Parathyroid adenoma (tissue), 2 donors: ENCODE measurements at regions not wholly inside any gene's neighbourhood (a gene's known extent, or its start where the extent isn't known, plus 50 kb on each side); places are given as distances from the start of the nearest gene placed in this dataset.

Experiments used
- H2AFZ ChIP-seq: fragments of 300-600 bp; sonication (generic); one replicate; pipeline ENCODE4 v1.7.0; 2017; ENCODE audit warnings: antibody characterized with exemption, mild to moderate bottlenecking
- H3K27ac ChIP-seq: fragments of 300-600 bp; sonication (generic); one replicate; pipeline ENCODE4 v1.7.0; 2017
- H3K27me3 ChIP-seq: fragments of 300-600 bp; sonication (generic); one replicate; pipeline ENCODE4 v1.7.0; 2017; ENCODE audit warnings: low read length; ENCODE audit not compliant: control insufficient read depth, insufficient read depth
- H3K36me3 ChIP-seq: fragments of 300-600 bp; sonication (generic); one replicate; pipeline ENCODE4 v1.7.0; 2017; ENCODE audit warnings: low read length; ENCODE audit not compliant: control insufficient read depth, insufficient read depth
- H3K4me1 ChIP-seq: fragments of 300-600 bp; sonication (generic); one replicate; pipeline ENCODE4 v1.7.0; 2017; ENCODE audit warnings: control low read depth
- H3K4me2 ChIP-seq: fragments of 300-600 bp; sonication (generic); one replicate; pipeline ENCODE4 v1.7.0; 2017; ENCODE audit warnings: low read length
- H3K4me3 ChIP-seq: fragments of 300-600 bp; sonication (generic); one replicate; pipeline ENCODE4 v1.7.0; 2017; ENCODE audit warnings: low read depth, low read length
- H3K79me2 ChIP-seq: fragments of 300-600 bp; sonication (generic); one replicate; pipeline ENCODE4 v1.7.0; 2017; ENCODE audit warnings: control low read depth
- H3K9ac ChIP-seq: fragments of 300-600 bp; sonication (generic); one replicate; pipeline ENCODE4 v1.7.0; 2017; ENCODE audit warnings: mild to moderate bottlenecking
- H3K9me3 ChIP-seq: fragments of 300-600 bp; sonication (generic); one replicate; pipeline ENCODE4 v1.7.0; 2017; ENCODE audit warnings: low read length; ENCODE audit not compliant: control insufficient read depth
- CTCF ChIP-seq: fragments of 300-600 bp; sonication (generic); IDR thresholded peaks from one replicate; pipeline ENCODE4 v1.7.0; 2017; ENCODE audit warnings: antibody characterized with exemption, mild to moderate bottlenecking
- donor health status: primary hyperparathyroidism.

DNA sequence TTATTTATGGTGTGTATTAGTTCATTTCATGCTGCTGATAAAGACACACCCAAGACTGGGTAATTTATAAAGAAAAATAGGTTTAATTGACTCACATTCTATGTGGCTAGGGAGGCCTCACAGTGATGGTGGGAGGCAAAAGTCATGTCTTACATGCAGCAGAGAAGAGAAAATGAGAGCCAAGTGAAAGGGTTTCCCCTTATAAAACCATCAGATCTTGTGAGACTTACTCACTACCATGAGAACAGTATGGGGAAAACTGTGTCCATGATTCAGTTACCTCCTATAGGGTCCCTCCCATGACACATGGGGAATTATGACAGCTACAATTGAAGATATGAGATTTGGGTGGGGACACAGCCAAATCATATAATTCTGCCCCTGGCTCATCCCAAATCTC lies 150.0 kb upstream of the AHI1 start:
- no peak overlapping the region for H3K27ac ChIP-seq
- H3K4me3 ChIP-seq: no peak overlapping the region
- no peaks in the 10 kb centered on the region for H3K9me3 ChIP-seq
- TF ChIP-seq CTCF: no peak
- H3K27me3 ChIP-seq: no peaks in the 10 kb centered on the region
- H2AFZ ChIP-seq: no peak overlapping the region
- H3K4me1 ChIP-seq: no peaks in the 10 kb centered on the region
- no peaks in the 10 kb centered on the region for H3K36me3 ChIP-seq
- H3K79me2 ChIP-seq: no peaks in the 10 kb centered on the region
- H3K9ac ChIP-seq: no peak overlapping the region
- H3K4me2 ChIP-seq: no peak overlapping the region

DNA sequence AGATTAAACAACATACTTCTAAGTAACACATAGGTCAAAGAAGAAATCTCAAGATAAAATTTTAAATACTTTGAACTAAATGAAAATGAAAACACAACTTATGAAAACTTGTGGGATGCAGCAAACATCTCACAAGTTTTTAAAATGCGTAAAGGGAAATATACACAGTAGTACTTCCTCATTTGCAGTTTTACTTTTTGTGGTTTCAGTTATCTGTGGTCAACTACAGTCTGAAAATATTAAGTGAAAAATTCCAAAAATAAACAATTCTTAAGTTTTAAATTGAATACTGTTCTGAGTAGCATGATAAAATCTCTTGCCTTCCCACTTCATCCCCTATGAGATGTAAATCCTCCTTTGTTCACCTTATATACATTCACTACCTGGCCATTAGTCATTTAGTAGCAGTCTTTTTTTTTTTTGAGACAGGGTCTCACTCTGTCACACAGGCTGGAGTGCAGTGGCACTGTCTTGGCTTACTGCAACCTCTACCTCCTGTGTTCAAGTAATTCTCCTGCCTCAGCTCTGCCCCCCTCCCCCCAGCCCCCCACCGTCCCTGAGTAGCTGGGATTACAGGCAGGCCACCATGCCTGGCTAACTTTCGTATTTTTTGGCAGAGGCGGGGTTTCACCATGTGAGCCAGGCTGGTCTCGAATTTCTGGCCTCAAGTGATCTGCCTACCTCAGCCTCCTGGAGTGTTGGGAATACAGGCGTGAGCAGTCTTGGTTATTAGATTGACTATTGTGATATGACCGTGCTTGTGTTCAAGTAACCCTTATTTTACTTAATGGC lies 154.6 kb upstream of the AHI1 start:
- H3K4me2 ChIP-seq: no peak overlapping the region
- H3K4me3 ChIP-seq: no peak overlapping the region
- no peak overlapping the region for H2AFZ ChIP-seq
- no peak for TF ChIP-seq CTCF
- no peaks in the 10 kb centered on the region for H3K4me1 ChIP-seq
- peaks cover 3% of the 10 kb centered on the region for H3K9me3 ChIP-seq
- H3K9ac ChIP-seq: no peak overlapping the region
- no peak overlapping the region for H3K27ac ChIP-seq
- no peaks in the 10 kb centered on the region for H3K36me3 ChIP-seq
- H3K27me3 ChIP-seq: no peaks in the 10 kb centered on the region
- no peaks in the 10 kb centered on the region for H3K79me2 ChIP-seq

DNA sequence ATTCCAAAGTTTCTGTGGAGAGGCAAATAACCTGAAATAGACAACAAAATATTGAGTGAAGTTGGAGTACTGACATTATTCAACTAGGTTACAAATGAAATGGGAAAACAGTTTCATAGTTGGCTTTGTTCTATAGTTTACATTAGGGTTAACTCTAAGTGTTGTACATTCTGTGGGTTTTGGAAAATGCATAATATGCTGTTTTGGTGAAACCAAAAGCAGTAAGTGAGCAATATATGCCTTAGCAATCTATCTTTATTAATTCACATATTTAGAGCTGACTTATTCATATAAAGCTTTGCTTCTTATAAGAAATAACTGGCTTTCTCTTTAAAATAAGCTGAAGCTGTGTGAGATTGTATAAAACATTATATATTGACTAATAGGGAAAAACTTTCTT lies 157.5 kb upstream of the AHI1 start:
- Histone ChIP-seq H3K27ac (no peak overlapping the region), H3K4me1 (no peaks in the 10 kb centered on the region), H3K4me3 (no peak overlapping the region), H3K27me3 (no peaks in the 10 kb centered on the region), H3K4me2 (no peak overlapping the region), H2AFZ (no peak overlapping the region), H3K36me3 (no peaks in the 10 kb centered on the region), H3K79me2 (no peaks in the 10 kb centered on the region), H3K9me3 (peaks cover 3% of the 10 kb centered on the region), H3K9ac (no peak overlapping the region)
- no peak for TF ChIP-seq CTCF

DNA sequence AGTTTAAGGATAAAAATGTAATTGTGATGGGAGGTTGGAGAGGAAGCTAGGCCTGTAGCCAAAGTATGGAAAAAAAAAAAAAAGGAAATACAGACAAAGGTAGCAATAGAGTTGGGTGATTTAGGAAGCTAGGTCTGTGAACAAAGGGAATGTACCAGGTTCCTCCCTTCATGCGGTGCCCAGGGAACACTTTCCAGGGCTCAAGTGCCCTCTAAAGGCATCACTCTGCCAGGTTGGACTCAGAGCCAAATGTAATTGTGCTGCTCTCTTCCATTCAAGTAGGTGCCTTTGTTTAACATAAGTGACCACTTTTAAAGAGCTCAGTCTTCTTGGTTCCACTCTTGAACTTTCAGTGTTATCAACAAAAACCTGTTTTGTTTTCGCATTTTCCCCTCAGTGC lies 159.7 kb upstream of the AHI1 start:
- Histone ChIP-seq H3K79me2 (no peaks in the 10 kb centered on the region), H3K27me3 (no peaks in the 10 kb centered on the region), H2AFZ (no peak overlapping the region), H3K4me3 (no peak overlapping the region), H3K4me2 (no peak overlapping the region), H3K9me3 (peaks cover 3% of the 10 kb centered on the region), H3K36me3 (no peaks in the 10 kb centered on the region), H3K9ac (no peak overlapping the region), H3K27ac (no peak overlapping the region), H3K4me1 (no peaks in the 10 kb centered on the region)
- no peak for TF ChIP-seq CTCF

DNA sequence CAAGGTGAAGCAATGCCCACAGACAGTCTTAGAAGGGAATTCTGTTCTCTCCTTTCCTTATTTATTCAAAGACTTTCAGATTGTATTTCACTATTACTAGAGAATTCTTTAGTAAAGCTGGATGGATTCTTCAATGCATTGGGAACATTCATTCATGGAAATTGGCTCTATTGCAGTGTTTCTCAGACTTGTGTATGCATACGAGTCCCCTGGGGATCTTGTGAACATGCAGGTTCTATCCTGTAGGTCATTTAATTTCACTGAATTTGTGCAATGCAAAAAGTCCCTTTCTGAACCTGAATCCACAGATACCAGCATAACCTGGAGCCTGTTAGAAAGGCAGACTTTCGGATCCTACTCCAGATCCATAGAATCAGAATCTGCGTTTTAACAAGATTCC lies 160.9 kb upstream of the AHI1 start:
- Histone ChIP-seq H3K4me2 (no peak overlapping the region), H3K4me3 (no peak overlapping the region), H3K27me3 (no peaks in the 10 kb centered on the region), H3K36me3 (no peaks in the 10 kb centered on the region), H3K4me1 (no peaks in the 10 kb centered on the region), H3K27ac (no peak overlapping the region), H3K9ac (no peak overlapping the region), H2AFZ (no peak overlapping the region), H3K9me3 (peaks cover 3% of the 10 kb centered on the region), H3K79me2 (no peaks in the 10 kb centered on the region)
- TF ChIP-seq CTCF: no peak
